Kidney (tissue), 13 donors: ENCODE measurements at regions not wholly inside any gene's neighbourhood (a gene's known extent, or its start where the extent isn't known, plus 50 kb on each side); places are given as distances from the start of the nearest gene placed in this dataset.

Experiments
- DNase-seq, 5 donors: peaks; one replicate each; pipeline ENCODE4 v3.0.0-alpha.2; 2013 to 2020
- FAIRE-seq: peaks from 2 replicates; lab custom pipeline; 2012; peaks lifted over from hg19 to GRCh38; lab: Jason Lieb, UNC
- H3K27ac ChIP-seq, 2 donors: one replicate each; pipeline ENCODE4 v1.7.0; 2013; ENCODE audit warnings: low read depth in 2 of 2, low read length in 2 of 2, inconsistent platforms in 1 of 2
- H3K27me3 ChIP-seq: one replicate; pipeline ENCODE4 v1.7.1; 2013; ENCODE audit warnings: low read length, inconsistent platforms; ENCODE audit not compliant: control insufficient read depth, insufficient read depth
- H3K36me3 ChIP-seq, 3 donors: one replicate each; pipeline versions ENCODE4 v1.7.0 to v1.7.1; 2013; ENCODE audit warnings: low read length in 3 of 3, control low read depth in 1 of 3, inconsistent platforms in 1 of 3; ENCODE audit not compliant: insufficient read depth in 3 of 3, control insufficient read depth in 2 of 3
- H3K4me1 ChIP-seq, 3 donors: one replicate each; pipeline versions ENCODE4 v1.7.0 to v1.7.1; 2013; ENCODE audit warnings: low read length in 3 of 3, inconsistent platforms in 1 of 3, low read depth in 1 of 3; ENCODE audit not compliant: control insufficient read depth in 2 of 3, insufficient read depth in 2 of 3
- H3K4me3 ChIP-seq, 3 donors: one replicate each; pipeline versions ENCODE4 v1.7.0 to v1.8.1; 2013; ENCODE audit warnings: low read length in 3 of 3, control low read depth in 1 of 3, inconsistent platforms in 1 of 3
- H3K9ac ChIP-seq, 3 donors: one replicate each; pipeline versions ENCODE4 v1.7.0 to v1.7.1; 2013; ENCODE audit warnings: low read length in 3 of 3, control low read depth in 1 of 3, inconsistent platforms in 1 of 3
- H3K9me3 ChIP-seq, 3 donors: one replicate each; pipeline versions ENCODE4 v1.7.0 to v1.7.1; 2013; ENCODE audit warnings: low read length in 3 of 3, control low read depth in 1 of 3, inconsistent platforms in 1 of 3; ENCODE audit not compliant: control insufficient read depth in 2 of 3, insufficient read depth in 1 of 3
- intact Hi-C: fragments of 100-400 bp; cut with DNase I; formaldehyde crosslinking; loops from one replicate; pipeline ENCODE4 v1.11.1; 2022
- TF ChIP-seq, protein P1 (sequence below): IDR thresholded peaks from 3 replicates; pipeline ENCODE4 v1.5.1; 2012; ENCODE audit warnings: mild to moderate bottlenecking, moderate library complexity, borderline replicate concordance; ENCODE audit not compliant: insufficient read depth; ENCODE audit errors: extremely low read depth
- donor health status: control.
- donor health status: control.
- donor health status: control.
- donor health status: control.
- donor health status: control.
- donor health status: DM: yes; HTN: yes; CAD: no.
- donor health status: Normal renal cell carcinoma (clear cell type).

DNA sequence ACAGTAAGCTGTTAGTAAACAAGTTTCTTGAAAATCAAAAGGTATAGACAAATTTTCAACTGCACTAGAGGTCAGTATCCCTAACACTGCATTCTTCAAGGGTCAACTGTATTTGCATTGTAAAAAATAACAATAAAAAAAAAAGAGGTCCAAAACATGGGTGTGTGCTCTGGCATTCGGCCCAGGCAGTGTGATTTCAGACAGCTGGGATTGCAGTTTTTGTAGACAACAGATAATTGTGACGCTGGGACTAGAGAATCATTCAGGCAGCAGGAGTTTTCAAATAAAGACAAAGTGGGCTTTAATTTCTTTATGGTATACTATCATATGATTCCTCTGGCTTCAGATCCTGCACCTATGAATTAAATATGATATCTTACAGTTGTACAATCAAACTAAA lies 543.2 kb upstream of the SEMA3D start:
- intact Hi-C loops, result no loop called here
- Histone ChIP-seq H3K27me3 (no peaks in the 10 kb centered on the region), H3K4me3 (no peak overlapping the region), H3K36me3 (no peaks in the 10 kb centered on the region), H3K27ac (no peak overlapping the region), H3K9me3 (no peaks in the 10 kb centered on the region), H3K9ac (no peak overlapping the region), H3K4me1 (no peaks in the 10 kb centered on the region)
- FAIRE-seq (no peak), DNase-seq (no peak)
- TF ChIP-seq, protein P1, sequence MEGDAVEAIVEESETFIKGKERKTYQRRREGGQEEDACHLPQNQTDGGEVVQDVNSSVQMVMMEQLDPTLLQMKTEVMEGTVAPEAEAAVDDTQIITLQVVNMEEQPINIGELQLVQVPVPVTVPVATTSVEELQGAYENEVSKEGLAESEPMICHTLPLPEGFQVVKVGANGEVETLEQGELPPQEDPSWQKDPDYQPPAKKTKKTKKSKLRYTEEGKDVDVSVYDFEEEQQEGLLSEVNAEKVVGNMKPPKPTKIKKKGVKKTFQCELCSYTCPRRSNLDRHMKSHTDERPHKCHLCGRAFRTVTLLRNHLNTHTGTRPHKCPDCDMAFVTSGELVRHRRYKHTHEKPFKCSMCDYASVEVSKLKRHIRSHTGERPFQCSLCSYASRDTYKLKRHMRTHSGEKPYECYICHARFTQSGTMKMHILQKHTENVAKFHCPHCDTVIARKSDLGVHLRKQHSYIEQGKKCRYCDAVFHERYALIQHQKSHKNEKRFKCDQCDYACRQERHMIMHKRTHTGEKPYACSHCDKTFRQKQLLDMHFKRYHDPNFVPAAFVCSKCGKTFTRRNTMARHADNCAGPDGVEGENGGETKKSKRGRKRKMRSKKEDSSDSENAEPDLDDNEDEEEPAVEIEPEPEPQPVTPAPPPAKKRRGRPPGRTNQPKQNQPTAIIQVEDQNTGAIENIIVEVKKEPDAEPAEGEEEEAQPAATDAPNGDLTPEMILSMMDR, result no peak

GRCh38 chr7:85725026-85725425 lies 538.2 kb upstream of the SEMA3D start:
- TF ChIP-seq, protein P1, result no peak
- no peak overlapping the region for H3K4me3 ChIP-seq
- DNase-seq (no peak), FAIRE-seq (no peak)
- no peak overlapping the region for H3K27ac ChIP-seq
- peaks cover 0 to 3% (median 0%) of the 10 kb centered on the region in 3 donors for H3K4me1 ChIP-seq
- no peak overlapping the region for H3K9ac ChIP-seq
- no peaks in the 10 kb centered on the region for H3K9me3 ChIP-seq
- intact Hi-C loops, result no loop called here
- no peaks in the 10 kb centered on the region for H3K27me3 ChIP-seq
- H3K36me3 ChIP-seq, result no peaks in the 10 kb centered on the region

DNA sequence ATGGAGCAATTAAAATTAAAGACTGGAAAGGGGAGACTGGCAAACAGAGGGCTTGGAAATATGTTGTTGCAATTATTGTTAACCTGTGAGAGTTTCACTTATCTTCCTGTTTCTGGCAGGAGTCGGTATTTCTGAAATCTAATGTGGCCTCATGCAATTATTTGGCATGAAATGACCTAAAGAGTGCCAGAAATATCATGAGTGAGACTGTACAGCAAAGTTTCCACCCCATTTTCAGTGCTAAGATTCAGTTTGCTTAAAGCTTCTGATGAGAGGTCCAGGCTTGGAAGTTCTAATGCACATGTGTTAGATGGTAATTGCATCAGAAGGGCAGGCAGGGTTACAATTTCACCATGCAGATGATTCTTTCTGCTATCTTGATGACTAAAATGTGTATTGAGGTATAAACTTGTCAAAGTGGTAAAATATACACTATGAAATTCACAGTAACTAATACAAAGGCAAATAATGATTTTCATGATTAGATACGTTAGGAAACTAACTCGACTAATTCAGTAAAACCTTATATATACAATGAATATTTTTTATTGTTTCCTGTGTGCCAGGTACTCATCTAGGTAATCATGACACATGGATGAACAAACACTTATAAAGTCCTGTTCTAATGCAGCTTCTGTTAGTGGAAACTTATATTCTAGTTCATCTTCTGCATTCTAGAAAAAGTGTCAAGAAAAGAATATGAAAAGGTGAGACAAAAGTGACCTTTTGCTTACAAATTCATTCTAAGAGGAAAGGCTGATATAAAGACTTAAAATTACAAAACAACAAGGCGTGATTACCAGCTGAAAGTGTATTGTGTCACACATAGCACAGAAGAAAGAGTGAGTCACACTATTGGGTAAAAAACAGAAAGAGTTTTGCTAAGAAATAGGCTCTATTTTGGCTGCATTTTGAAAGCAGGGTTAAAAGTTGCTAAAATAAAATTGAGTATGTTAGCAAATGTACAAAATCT lies 533.4 kb upstream of the SEMA3D start:
- H3K4me3 ChIP-seq, result no peak overlapping the region
- peak in 2 of 5 donors; percentile 21 to 27 for DNase-seq
- no peak for FAIRE-seq
- no peaks in the 10 kb centered on the region for H3K36me3 ChIP-seq
- no peaks in the 10 kb centered on the region for H3K9me3 ChIP-seq
- TF ChIP-seq, protein P1, result no peak
- peaks cover 0 to 7% (median 0%) of the 10 kb centered on the region in 3 donors for H3K4me1 ChIP-seq
- no peaks in the 10 kb centered on the region for H3K27me3 ChIP-seq
- intact Hi-C loops, result no loop called here
- H3K27ac ChIP-seq, result no peak overlapping the region
- H3K9ac ChIP-seq, result no peak overlapping the region
